ENCODE measurements at regions not wholly inside any gene's neighbourhood (a gene's known extent, or its start where the extent isn't known, plus 50 kb on each side); places are given as distances from the start of the nearest gene placed in this dataset.

DNA sequence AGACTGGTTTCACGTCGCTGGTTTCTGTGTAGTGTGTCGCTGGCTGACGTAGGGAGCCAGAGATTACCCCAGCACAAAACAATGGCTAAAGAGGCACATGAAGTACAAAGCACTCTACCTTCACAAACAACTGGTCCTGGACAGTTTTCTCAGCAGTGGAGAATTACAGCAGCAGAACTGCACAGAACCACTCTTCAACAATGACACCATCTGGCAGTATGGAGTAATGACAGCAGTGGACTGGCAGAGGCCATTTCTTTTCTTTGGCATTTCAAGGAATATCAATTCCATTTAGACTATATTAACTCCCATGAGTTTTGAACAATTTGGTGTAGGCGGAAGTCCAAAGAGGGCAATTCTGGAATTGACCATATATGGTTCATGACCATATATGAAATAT, 1074.1 kb downstream of the AACS start:
- H3K27ac ChIP-seq (ENCODE audit: low read depth, low read length) = no peak overlapping the region
- TF ChIP-seq, protein P1, sequence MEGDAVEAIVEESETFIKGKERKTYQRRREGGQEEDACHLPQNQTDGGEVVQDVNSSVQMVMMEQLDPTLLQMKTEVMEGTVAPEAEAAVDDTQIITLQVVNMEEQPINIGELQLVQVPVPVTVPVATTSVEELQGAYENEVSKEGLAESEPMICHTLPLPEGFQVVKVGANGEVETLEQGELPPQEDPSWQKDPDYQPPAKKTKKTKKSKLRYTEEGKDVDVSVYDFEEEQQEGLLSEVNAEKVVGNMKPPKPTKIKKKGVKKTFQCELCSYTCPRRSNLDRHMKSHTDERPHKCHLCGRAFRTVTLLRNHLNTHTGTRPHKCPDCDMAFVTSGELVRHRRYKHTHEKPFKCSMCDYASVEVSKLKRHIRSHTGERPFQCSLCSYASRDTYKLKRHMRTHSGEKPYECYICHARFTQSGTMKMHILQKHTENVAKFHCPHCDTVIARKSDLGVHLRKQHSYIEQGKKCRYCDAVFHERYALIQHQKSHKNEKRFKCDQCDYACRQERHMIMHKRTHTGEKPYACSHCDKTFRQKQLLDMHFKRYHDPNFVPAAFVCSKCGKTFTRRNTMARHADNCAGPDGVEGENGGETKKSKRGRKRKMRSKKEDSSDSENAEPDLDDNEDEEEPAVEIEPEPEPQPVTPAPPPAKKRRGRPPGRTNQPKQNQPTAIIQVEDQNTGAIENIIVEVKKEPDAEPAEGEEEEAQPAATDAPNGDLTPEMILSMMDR (IDR thresholded peaks at IDR 0.05; ENCODE audit: low read depth, low read length) = no peak
- ChIA-PET CTCF (no interaction called here), POLR2A (no interaction called here)
- peaks cover 26% of the 10 kb centered on the region for H3K9me3 ChIP-seq (ENCODE audit: control insufficient read depth, insufficient read depth, low read length)
- no peak overlapping the region for H3K4me3 ChIP-seq (ENCODE audit: low read depth, low read length)
- no peaks in the 10 kb centered on the region for H3K27me3 ChIP-seq (ENCODE audit: control insufficient read depth, insufficient read depth, low read length)
- DNase-seq (ENCODE audit: low read depth, low spot score) = no peak

DNA sequence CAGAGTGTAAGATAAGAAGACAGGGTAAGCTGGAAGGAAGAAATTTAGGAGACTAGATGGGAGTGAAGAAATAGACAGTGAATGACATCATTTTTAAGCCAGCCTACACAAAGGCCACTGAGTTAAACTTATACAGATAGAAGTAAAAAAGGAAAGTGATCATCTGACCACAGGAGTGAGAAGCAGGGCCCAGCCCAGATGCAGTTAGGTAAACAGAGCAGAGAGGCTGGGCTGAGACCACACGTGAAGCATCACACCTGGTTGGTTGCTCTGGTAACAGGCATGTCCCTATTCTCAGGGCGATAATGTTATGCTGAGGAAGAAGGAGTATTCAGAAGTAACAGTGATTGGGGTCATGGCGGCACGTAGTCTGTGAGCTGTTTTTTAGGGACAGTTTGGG, 1079.4 kb downstream of the AACS start:
- H3K4me3 ChIP-seq (ENCODE audit: low read depth, low read length) = no peak overlapping the region
- POLR2A ChIA-PET = no interaction called here
- no peak overlapping the region for H3K27ac ChIP-seq (ENCODE audit: low read depth, low read length)
- CTCF ChIA-PET = no interaction called here
- no peaks in the 10 kb centered on the region for H3K27me3 ChIP-seq (ENCODE audit: control insufficient read depth, insufficient read depth, low read length)
- no peak for DNase-seq (ENCODE audit: low read depth, low spot score)
- peaks cover 24% of the 10 kb centered on the region for H3K9me3 ChIP-seq (ENCODE audit: control insufficient read depth, insufficient read depth, low read length)
- TF ChIP-seq, protein P1 (IDR thresholded peaks at IDR 0.05; ENCODE audit: low read depth, low read length) = no peak

DNA sequence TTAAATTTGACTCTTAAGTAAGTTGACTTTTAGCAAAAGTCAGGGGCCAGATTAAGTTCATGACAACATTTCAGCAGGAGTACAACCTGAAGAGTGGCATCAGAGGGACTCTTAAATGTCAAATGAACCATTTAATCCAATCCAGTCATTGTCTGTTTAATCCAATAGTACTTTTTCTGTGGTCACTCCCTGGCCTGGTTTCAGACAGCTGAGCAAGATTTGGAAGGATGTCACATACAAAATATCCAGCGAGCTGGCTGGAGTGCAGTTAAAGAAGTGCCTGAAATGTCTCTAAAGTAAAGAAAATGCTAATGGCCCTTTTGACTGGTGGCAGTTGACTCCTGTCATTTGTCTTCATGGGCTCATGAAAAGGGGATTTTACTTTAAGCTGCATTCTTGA, 1082.1 kb downstream of the AACS start:
- H3K27ac ChIP-seq (ENCODE audit: low read depth, low read length) = no peak overlapping the region
- CTCF ChIA-PET = no interaction called here
- DNase-seq (ENCODE audit: low read depth, low spot score) = no peak

DNA sequence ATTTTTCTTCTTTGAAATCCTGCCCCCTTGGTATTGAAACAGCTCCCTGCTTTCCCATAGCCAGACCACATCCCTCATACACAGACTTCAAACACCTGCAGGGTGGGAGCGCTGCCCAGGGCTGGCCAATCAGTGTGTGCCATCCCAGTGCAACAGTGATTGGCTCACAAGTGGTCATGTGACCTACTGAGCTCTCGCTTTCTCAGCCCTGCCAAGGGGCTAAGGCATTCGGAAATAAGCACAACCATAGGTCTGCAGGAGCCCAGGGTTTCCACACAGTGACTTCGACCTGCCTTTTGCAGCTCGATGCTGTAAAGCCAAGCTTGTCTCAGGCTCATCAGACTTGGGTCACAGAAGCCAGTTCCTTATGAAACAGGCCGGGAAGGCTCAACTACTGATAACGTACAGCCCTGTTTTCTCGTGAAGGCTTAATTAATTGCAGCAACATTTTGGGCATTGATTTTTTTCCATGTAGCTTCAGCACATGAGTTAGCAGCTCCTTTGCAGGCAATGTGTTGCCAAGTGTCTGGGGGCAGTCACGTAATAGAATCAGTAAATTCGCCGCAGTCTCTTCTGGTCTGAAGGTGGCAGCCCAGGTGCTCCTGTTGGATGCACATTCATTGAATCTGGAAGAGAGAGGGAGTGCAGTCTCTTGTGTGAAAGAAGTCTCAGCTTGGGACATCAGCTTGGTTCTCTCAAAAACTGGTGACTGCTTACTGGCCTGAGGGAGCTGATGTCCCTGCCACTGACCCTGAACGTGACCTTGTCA, 1091.8 kb downstream of the AACS start:
- Histone ChIP-seq H3K27ac (ENCODE audit: low read depth, low read length) (no peak overlapping the region), H3K4me3 (ENCODE audit: low read depth, low read length) (no peak overlapping the region), H3K27me3 (ENCODE audit: control insufficient read depth, insufficient read depth, low read length) (no peaks in the 10 kb centered on the region), H3K9me3 (ENCODE audit: control insufficient read depth, insufficient read depth, low read length) (peaks cover 37% of the 10 kb centered on the region)
- POLR2A ChIA-PET = no interaction called here
- TF ChIP-seq, protein P1 (IDR thresholded peaks at IDR 0.05; ENCODE audit: low read depth, low read length) = no peak
- CTCF ChIA-PET = no interaction called here
- no peak for DNase-seq (ENCODE audit: low read depth, low spot score)

More for the DNA sequence above, 1082.1 kb downstream of the AACS start:
- POLR2A ChIA-PET = no interaction called here
- Histone ChIP-seq H3K4me3 (ENCODE audit: low read depth, low read length) (no peak overlapping the region), H3K9me3 (ENCODE audit: control insufficient read depth, insufficient read depth, low read length) (peaks cover 27% of the 10 kb centered on the region), H3K27me3 (ENCODE audit: control insufficient read depth, insufficient read depth, low read length) (no peaks in the 10 kb centered on the region)
- TF ChIP-seq, protein P1 (IDR thresholded peaks at IDR 0.05; ENCODE audit: low read depth, low read length) = no peak

DNA sequence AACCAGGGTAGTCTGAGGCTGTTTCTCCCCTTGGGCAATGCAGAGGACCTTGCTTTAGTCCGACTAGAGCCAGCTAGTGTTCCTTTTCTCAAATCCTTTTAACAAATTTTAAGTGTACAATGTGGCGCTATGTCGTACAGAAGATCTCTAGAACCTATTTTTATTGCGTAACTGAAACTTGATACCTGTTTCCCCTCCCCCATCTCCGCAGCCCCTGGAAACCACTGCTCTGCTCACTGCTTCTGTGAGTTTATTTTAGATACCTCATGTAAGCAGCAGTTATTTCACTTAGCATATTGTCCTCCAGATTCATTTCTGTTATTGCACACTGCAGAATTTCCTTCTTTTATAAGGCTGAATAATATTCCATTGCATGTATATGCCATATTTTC, 1092.3 kb downstream of the AACS start:
- H3K9me3 ChIP-seq (ENCODE audit: control insufficient read depth, insufficient read depth, low read length) = peaks cover 35% of the 10 kb centered on the region
- ChIA-PET CTCF (no interaction called here), POLR2A (no interaction called here)
- no peak for DNase-seq (ENCODE audit: low read depth, low spot score)
- no peak overlapping the region for H3K27ac ChIP-seq (ENCODE audit: low read depth, low read length)
- no peak overlapping the region for H3K4me3 ChIP-seq (ENCODE audit: low read depth, low read length)
- H3K27me3 ChIP-seq (ENCODE audit: control insufficient read depth, insufficient read depth, low read length) = no peaks in the 10 kb centered on the region
- TF ChIP-seq, protein P1 (IDR thresholded peaks at IDR 0.05; ENCODE audit: low read depth, low read length) = no peak
